Fibroblast of villous mesenchyme (primary cell): ENCODE measurements at regions not wholly inside any gene's neighbourhood (a gene's known extent, or its start where the extent isn't known, plus 50 kb on each side); places are given as distances from the start of the nearest gene placed in this dataset.

Experiments used
- DNase-seq: peaks from one replicate; pipeline ENCODE4 v3.0.0-alpha.2; 2010; ENCODE audit warnings: low read depth
- H3K4me3 ChIP-seq: 2 replicates; pipeline ENCODE4 v1.5.1; 2011; ENCODE audit warnings: low read depth, mild to moderate bottlenecking, low read length
- TF ChIP-seq, protein P1 (sequence below): IDR thresholded peaks from 2 replicates; pipeline ENCODE4 v1.5.1; 2012; ENCODE audit warnings: low read depth, mild to moderate bottlenecking, low read length; ENCODE audit not compliant: insufficient read depth

DNA sequence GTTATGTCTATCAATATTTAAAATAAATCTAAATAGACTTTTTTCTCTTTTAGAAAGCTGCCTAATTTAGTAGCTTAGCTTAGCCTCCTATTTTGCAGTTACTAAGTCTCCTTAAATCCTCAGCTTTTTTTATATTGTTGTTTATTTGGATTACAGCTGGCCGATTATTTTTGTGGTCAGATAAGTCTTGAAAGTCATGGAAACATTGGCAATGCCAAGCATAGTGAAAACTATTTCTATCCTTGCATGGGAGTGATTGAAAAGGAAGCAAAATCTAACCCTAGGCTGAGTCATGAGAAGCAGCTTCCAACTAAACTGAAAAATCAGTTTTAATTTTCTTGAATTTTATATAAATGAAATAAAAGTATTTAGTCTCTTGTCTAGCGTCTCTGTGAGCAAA, 1063.0 kb upstream of the GBE1 start:
- TF ChIP-seq, protein P1, sequence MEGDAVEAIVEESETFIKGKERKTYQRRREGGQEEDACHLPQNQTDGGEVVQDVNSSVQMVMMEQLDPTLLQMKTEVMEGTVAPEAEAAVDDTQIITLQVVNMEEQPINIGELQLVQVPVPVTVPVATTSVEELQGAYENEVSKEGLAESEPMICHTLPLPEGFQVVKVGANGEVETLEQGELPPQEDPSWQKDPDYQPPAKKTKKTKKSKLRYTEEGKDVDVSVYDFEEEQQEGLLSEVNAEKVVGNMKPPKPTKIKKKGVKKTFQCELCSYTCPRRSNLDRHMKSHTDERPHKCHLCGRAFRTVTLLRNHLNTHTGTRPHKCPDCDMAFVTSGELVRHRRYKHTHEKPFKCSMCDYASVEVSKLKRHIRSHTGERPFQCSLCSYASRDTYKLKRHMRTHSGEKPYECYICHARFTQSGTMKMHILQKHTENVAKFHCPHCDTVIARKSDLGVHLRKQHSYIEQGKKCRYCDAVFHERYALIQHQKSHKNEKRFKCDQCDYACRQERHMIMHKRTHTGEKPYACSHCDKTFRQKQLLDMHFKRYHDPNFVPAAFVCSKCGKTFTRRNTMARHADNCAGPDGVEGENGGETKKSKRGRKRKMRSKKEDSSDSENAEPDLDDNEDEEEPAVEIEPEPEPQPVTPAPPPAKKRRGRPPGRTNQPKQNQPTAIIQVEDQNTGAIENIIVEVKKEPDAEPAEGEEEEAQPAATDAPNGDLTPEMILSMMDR = no peak
- no peak overlapping the region for H3K4me3 ChIP-seq
- DNase-seq = no peak

DNA sequence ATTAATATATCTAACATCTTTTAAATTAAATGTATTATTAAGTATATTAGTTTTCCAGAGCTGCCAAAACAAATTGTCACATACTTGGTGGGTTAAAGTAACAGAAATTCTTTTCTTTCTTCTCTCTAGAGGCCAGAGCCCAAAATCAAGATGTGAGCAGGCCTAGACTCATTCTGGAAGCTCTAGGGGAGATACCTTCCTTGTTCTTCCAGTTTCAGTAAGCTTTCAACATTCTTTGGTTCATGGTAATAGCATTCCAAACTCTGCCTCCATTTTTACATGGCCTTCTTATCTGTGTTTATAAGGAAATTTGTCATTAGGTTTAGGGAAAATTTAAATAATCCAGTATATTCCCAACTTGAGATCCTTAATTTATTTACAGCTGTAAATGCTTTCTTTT, 1054.6 kb upstream of the GBE1 start:
- TF ChIP-seq, protein P1 = no peak
- H3K4me3 ChIP-seq = no peak overlapping the region
- DNase-seq = no peak

DNA sequence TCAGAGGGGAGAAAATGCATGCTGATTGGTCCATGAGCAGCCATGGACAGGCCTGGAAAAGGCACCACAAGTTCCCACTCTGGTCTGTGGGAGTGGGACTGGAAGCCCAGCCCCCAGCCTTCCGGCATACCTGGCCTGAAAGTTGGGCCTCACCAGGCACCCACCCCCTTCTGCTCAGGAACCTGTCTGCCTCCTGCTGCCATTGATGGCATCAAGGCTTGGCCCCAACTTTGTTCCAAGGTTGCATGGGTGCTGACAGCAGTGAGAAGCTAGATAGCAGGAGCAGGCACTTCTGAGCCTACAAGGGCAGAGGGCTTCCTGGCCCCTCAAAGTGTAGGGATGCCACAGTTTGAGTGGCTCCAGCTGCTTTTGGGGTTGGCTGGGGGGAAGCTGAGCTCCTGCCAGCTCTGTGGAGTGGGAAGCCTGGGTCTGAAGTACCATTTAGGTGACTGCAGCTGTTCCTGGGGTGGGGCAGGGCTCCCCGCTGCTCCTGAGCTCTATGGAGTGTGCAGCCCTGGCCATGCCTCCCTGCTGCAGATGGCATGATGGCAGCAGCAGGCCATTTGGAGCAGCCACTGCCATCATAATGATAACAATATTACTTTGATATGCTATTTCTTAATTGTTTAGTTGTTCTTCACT, 1054.1 kb upstream of the GBE1 start:
- no peak overlapping the region for H3K4me3 ChIP-seq
- TF ChIP-seq, protein P1 = no peak
- DNase-seq = no peak

- TF ChIP-seq, protein P1 = no peak
- no peak overlapping the region for H3K4me3 ChIP-seq
- no peak for DNase-seq
Observed at GRCh38 chr3:82814660-82815059, 1053.2 kb upstream of the GBE1 start.

- DNase-seq = no peak
- TF ChIP-seq, protein P1 = no peak
- no peak overlapping the region for H3K4me3 ChIP-seq
Observed at GRCh38 chr3:82807781-82808180, 1046.3 kb upstream of the GBE1 start.

DNA sequence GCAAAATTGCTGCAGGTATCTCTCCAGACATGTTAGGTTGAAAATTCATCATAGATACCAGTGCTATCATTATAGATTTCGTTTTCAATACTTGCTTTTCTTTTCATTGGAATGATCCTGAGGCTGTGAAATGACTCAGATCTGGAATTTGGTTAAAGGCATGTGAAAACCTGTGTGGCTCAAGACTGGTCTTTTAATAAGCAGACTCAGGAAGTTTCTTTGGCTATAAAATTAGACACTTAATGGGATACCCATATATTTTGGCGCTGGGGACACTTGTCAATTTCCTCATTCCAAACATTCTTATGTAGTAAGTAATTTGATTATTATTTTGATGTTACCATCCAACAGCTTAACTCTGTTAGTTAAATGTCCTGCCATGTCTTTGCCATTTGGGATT, 1041.1 kb upstream of the GBE1 start:
- TF ChIP-seq, protein P1 = no peak
- DNase-seq = no peak
- H3K4me3 ChIP-seq = no peak overlapping the region

DNA sequence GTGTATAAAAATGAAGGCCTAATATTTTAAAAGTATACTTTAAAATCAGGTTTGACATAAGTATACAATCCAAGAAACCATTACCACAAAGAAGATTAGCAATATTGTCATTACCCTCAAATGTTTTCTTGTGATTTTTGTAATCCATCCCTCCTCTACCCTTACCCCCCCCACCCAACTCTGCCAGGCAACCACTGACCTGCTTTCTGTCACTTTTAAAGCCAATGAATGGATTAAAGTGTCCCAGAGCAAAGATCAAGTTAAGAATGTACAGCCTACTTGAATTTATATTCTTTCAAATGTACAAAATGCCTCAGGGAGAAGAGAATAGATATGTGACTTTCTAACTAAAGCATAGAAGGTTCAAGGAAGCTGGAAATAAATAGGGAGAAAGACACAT, 1038.8 kb upstream of the GBE1 start:
- H3K4me3 ChIP-seq = no peak overlapping the region
- no peak for DNase-seq
- TF ChIP-seq, protein P1 = no peak
